ENCODE measurements at regions not wholly inside any gene's neighbourhood (a gene's known extent, or its start where the extent isn't known, plus 50 kb on each side); places are given as distances from the start of the nearest gene placed in this dataset.
"Not testable (repeated sequence)": the region's sequence is repeated elsewhere in the genome, so short reads cannot be mapped to it uniquely, and the experiment has no call there.

DNA sequence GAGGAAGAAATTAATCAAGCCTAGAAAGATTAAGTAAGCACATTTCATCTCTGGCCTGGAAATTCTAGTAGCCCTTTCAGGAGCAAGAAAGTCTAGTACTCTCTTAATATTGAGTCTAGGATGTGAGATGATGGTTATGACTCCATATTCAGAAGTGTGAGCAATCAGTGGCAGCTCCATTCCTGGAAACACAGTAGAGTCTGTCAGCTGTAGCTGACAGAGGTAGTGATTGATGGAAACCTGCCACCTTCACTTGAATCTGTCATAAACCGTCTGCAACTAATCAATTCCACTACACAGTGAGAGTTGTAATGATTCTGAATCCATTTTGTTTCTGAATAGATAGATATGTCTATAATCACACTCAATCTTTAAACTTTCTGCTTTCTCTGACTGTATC lies 635.1 kb downstream of the IRS1 start:
- Histone ChIP-seq H3K9me3 (ENCODE audit: control insufficient read depth, insufficient read depth, low read depth, low read length) (no peaks in the 10 kb centered on the region), H3K4me3 (ENCODE audit: low read depth, low read length) (no peak overlapping the region), H3K27ac (ENCODE audit: extremely low read depth, low read depth, low read length) (no peak overlapping the region), H3K4me1 (ENCODE audit: control insufficient read depth, insufficient read depth, low read length) (no peaks in the 10 kb centered on the region), H3K36me3 (ENCODE audit: control insufficient read depth in 2 of 2, insufficient read depth in 1 of 2, low read length in 2 of 2) (no peaks in the 10 kb centered on the region)
- ChIA-PET POLR2A (no interaction called here), CTCF (no interaction called here)
- TF ChIP-seq ZNF121 (tag by site-specific recombination; IDR thresholded peaks at IDR 0.05): no peak
- TF ChIP-seq ZNF169 (tag by site-specific recombination; IDR thresholded peaks at IDR 0.05): no peak
- TF ChIP-seq, protein P1, sequence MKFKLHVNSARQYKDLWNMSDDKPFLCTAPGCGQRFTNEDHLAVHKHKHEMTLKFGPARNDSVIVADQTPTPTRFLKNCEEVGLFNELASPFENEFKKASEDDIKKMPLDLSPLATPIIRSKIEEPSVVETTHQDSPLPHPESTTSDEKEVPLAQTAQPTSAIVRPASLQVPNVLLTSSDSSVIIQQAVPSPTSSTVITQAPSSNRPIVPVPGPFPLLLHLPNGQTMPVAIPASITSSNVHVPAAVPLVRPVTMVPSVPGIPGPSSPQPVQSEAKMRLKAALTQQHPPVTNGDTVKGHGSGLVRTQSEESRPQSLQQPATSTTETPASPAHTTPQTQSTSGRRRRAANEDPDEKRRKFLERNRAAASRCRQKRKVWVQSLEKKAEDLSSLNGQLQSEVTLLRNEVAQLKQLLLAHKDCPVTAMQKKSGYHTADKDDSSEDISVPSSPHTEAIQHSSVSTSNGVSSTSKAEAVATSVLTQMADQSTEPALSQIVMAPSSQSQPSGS (tag by site-specific recombination; IDR thresholded peaks at IDR 0.05; ENCODE audit: low read depth): no peak
- TF ChIP-seq IKZF3 (tag by site-specific recombination; IDR thresholded peaks at IDR 0.05): no peak
- TF ChIP-seq, protein P2, sequence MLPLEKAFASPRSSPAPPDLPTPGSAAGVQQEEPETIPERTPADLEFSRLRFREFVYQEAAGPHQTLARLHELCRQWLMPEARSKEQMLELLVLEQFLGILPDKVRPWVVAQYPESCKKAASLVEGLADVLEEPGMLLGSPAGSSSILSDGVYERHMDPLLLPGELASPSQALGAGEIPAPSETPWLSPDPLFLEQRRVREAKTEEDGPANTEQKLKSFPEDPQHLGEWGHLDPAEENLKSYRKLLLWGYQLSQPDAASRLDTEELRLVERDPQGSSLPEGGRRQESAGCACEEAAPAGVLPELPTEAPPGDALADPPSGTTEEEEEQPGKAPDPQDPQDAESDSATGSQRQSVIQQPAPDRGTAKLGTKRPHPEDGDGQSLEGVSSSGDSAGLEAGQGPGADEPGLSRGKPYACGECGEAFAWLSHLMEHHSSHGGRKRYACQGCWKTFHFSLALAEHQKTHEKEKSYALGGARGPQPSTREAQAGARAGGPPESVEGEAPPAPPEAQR (tag by site-specific recombination; IDR thresholded peaks at IDR 0.05): no peak
- TF ChIP-seq, protein P3, sequence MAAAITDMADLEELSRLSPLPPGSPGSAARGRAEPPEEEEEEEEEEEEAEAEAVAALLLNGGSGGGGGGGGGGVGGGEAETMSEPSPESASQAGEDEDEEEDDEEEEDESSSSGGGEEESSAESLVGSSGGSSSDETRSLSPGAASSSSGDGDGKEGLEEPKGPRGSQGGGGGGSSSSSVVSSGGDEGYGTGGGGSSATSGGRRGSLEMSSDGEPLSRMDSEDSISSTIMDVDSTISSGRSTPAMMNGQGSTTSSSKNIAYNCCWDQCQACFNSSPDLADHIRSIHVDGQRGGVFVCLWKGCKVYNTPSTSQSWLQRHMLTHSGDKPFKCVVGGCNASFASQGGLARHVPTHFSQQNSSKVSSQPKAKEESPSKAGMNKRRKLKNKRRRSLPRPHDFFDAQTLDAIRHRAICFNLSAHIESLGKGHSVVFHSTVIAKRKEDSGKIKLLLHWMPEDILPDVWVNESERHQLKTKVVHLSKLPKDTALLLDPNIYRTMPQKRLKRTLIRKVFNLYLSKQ (tag by site-specific recombination; IDR thresholded peaks at IDR 0.05; ENCODE audit: borderline replicate concordance): no peak
- TF ChIP-seq SP2 (tag by site-specific recombination; IDR thresholded peaks at IDR 0.05): no peak
- TF ChIP-seq ZNF10 (tag by site-specific recombination; IDR thresholded peaks at IDR 0.05): no peak
- TF ChIP-seq ZNF776 (tag by site-specific recombination; IDR thresholded peaks at IDR 0.05; ENCODE audit: borderline replicate concordance): no peak
- no peak for TF ChIP-seq SP7 (tag by site-specific recombination; IDR thresholded peaks at IDR 0.05)
- no peak for TF ChIP-seq ZNF610 (tag by site-specific recombination; IDR thresholded peaks at IDR 0.05; ENCODE audit: borderline replicate concordance)
- TF ChIP-seq, protein P4, sequence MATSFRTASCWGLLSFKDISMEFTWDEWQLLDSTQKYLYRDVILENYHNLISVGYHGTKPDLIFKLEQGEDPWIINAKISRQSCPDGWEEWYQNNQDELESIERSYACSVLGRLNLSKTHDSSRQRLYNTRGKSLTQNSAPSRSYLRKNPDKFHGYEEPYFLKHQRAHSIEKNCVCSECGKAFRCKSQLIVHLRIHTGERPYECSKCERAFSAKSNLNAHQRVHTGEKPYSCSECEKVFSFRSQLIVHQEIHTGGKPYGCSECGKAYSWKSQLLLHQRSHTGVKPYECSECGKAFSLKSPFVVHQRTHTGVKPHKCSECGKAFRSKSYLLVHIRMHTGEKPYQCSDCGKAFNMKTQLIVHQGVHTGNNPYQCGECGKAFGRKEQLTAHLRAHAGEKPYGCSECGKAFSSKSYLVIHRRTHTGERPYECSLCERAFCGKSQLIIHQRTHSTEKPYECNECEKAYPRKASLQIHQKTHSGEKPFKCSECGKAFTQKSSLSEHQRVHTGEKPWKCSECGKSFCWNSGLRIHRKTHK (tag by site-specific recombination; IDR thresholded peaks at IDR 0.05): no peak
- TF ChIP-seq ZNF623 (tag by site-specific recombination; IDR thresholded peaks at IDR 0.05): no peak

DNA sequence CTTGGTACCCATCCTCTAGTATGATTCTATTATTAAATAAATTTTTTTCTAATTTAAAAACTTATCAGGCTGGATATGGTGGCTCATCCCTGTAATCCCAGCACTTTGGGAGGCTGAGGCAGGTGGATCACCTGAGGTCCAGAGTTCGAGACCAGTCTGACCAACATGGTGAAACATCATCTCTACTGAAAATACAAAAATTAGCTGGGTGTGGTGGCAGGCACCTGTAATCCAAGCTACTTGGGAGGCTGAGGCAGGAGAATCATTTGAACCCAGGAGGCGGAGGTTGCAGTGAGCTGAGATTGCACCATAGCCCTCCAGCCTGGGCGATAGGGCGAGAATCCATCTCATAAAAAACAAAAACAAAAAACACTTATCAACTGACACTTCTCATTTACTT lies 639.0 kb downstream of the IRS1 start:
- H3K4me3 ChIP-seq (ENCODE audit: low read depth, low read length); H3K4me1 ChIP-seq (ENCODE audit: control insufficient read depth, insufficient read depth, low read length); H3K27ac ChIP-seq (ENCODE audit: extremely low read depth, low read depth, low read length); H3K9me3 ChIP-seq (ENCODE audit: control insufficient read depth, insufficient read depth, low read depth, low read length); POLR2A ChIA-PET; H3K36me3 ChIP-seq (ENCODE audit: control insufficient read depth in 2 of 2, insufficient read depth in 1 of 2, low read length in 2 of 2): not testable (repeated sequence)
- CTCF ChIA-PET: interaction anchor here (0.8 kb wide), 1 partner anchor 55 kb away, joined by 5 read pairs; no protein-coding TSS in a partner anchor

DNA sequence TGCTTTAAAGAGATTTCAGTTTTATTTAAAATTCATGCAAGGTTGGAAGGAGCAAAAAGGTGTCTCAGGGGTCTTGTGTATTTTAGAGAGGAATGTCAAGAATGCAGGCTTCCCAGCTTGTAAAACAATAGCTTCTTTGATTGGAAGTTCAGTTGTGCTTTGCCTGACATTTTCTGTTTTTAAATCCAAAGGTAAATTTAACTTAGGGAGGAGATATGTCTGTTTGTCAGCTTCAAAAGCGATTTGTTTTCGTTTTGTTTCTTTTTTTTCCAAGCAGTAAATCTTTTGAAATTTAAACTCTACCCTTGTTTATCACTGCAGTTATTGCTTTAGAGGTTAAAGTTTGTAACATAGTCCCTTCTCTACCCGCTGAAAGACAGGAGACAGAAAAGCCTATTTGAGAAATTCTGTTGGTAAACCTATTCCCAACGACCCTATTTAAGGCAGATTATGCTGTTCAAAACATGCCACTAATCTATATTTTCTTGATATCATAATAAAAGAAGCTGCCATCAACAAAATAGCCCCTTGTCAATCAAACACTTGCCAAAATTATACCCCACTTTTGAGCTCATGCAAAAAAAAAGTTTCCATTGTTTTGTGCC lies 639.6 kb downstream of the IRS1 start:
- H3K36me3 ChIP-seq (ENCODE audit: control insufficient read depth in 2 of 2, insufficient read depth in 1 of 2, low read length in 2 of 2): no peaks in the 10 kb centered on the region
- POLR2A ChIA-PET: no interaction called here
- CTCF ChIA-PET: interaction anchor here (0.8 kb wide), 1 partner anchor 56 kb away, joined by 5 read pairs; no protein-coding TSS in a partner anchor
- no peaks in the 10 kb centered on the region for H3K9me3 ChIP-seq (ENCODE audit: control insufficient read depth, insufficient read depth, low read depth, low read length)
- TF ChIP-seq, protein P5, sequence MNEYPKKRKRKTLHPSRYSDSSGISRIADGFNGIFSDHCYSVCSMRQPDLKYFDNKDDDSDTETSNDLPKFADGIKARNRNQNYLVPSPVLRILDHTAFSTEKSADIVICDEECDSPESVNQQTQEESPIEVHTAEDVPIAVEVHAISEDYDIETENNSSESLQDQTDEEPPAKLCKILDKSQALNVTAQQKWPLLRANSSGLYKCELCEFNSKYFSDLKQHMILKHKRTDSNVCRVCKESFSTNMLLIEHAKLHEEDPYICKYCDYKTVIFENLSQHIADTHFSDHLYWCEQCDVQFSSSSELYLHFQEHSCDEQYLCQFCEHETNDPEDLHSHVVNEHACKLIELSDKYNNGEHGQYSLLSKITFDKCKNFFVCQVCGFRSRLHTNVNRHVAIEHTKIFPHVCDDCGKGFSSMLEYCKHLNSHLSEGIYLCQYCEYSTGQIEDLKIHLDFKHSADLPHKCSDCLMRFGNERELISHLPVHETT (tag by site-specific recombination; IDR thresholded peaks at IDR 0.05): no peak
- TF ChIP-seq, protein P6, sequence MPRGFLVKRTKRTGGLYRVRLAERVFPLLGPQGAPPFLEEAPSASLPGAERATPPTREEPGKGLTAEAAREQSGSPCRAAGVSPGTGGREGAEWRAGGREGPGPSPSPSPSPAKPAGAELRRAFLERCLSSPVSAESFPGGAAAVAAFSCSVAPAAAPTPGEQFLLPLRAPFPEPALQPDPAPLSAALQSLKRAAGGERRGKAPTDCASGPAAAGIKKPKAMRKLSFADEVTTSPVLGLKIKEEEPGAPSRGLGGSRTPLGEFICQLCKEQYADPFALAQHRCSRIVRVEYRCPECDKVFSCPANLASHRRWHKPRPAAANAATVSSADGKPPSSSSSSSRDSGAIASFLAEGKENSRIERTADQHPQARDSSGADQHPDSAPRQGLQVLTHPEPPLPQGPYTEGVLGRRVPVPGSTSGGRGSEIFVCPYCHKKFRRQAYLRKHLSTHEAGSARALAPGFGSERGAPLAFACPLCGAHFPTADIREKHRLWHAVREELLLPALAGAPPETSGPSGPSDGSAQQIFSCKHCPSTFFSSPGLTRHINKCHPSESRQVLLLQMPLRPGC (tag by site-specific recombination; IDR thresholded peaks at IDR 0.05): no peak
- no peak for TF ChIP-seq ZNF426 (tag by site-specific recombination; IDR thresholded peaks at IDR 0.05)
- no peak for TF ChIP-seq ZNF561 (tag by site-specific recombination; IDR thresholded peaks at IDR 0.05; ENCODE audit: borderline replicate concordance)
- no peak for TF ChIP-seq ZSCAN23 (tag by site-specific recombination; IDR thresholded peaks at IDR 0.05)
- TF ChIP-seq ZNF292 (tag by site-specific recombination; IDR thresholded peaks at IDR 0.05; ENCODE audit: borderline replicate concordance, low read depth): no peak
- no peak overlapping the region for H3K27ac ChIP-seq (ENCODE audit: extremely low read depth, low read depth, low read length)
- no peaks in the 10 kb centered on the region for H3K4me1 ChIP-seq (ENCODE audit: control insufficient read depth, insufficient read depth, low read length)
- H3K4me3 ChIP-seq (ENCODE audit: low read depth, low read length): no peak overlapping the region
